ENCODE measurements at regions not wholly inside any gene's neighbourhood (a gene's known extent, or its start where the extent isn't known, plus 50 kb on each side); places are given as distances from the start of the nearest gene placed in this dataset.

GRCh38 chr10:94264085-94264484 is 98.7 kb downstream of the NOC3L start:
- TF ChIP-seq CTCF (IDR thresholded peaks at IDR 0.05; ENCODE audit: low read length) (no peak), EZH2 (IDR thresholded peaks at IDR 0.05; ENCODE audit: borderline replicate concordance, low read length) (no peak)

Measured in OCI-LY1 (cell line).